GM12891 (cell line): ENCODE measurements at regions not wholly inside any gene's neighbourhood (a gene's known extent, or its start where the extent isn't known, plus 50 kb on each side); places are given as distances from the start of the nearest gene placed in this dataset.

Experiments used
- POLR2A ChIP-seq: IDR thresholded peaks from 2 replicates; pipeline ENCODE4 v1.6.1; 2011; ENCODE audit warnings: low read depth, low read length, control low read depth
- POLR2AphosphoS5 ChIP-seq: IDR thresholded peaks from 2 replicates; pipeline ENCODE4 v1.6.1; 2011; ENCODE audit warnings: low read depth, low read length, control low read depth
- SPI1 ChIP-seq: IDR thresholded peaks from 2 replicates; pipeline ENCODE4 v1.6.1; 2011; ENCODE audit warnings: low read depth, low read length, control low read depth

DNA sequence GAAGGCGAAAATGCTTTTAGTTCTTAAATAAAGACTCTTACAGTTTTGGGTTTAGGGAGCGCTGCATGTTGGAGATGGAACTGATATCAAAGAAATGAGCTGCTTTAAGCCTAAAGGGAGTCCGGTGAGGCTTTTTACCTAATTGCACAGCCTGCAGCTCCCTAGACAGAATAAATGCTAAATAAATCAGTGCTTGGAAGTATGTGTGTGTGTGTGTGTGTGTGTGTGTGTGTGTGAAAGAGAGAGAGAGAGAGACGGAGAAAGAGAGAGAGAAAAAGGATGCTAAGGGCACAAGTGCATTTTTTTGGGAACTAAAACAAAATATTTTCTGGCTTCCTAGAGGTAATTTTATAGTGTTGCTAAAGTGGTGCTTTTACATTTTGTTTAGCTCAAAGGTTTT, 88.4 kb downstream of the MTRR start:
- TF ChIP-seq POLR2A = no peak
- TF ChIP-seq POLR2AphosphoS5 = no peak
- no peak for TF ChIP-seq SPI1
